ENCODE measurements at regions not wholly inside any gene's neighbourhood (a gene's known extent, or its start where the extent isn't known, plus 50 kb on each side); places are given as distances from the start of the nearest gene placed in this dataset.

DNA sequence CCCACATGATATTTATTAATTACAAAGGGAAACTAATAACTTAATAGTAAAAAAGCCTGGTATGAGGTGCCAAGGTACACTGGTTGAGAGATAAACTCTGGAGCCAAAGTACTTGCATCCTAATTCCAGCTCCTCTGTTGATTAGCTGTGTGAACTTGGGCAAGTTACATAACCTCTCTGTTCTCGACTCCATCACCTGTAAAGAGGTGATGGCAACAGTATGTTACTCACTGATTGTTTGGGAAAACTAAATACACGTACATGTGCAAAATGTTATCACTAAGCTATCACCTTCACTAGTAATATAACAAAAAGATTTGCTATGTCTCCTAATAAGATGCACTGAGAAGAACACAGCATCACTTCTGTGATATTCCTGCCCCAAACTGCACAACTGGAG is 206.4 kb downstream of the MEX3B start:
- ATAC-seq, result no peak
- 77 to 86% methylated on average over 2 of the region's 2 CpGs for whole genome bisulfite sequencing, 2 donors (ENCODE audit: low coverage in 1 of 2)

DNA sequence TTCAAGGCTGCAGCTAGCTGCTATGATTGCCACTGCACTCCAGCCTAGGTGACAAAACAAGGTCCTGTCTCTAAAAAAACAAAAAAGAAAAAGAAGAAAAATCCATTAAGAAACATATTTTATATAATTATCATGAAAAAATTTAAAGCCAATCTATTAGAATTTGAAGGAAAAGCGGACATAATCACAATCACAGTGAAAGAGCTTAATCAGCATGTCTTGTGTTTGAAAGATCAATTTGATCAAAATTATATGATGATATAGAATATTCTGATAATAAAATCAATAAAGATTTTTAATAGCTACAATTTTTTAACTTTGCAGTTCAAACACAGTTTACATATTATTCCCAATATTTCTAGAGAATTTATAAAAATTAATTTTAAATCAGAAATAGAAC is 210.1 kb downstream of the MEX3B start:
- no peak for ATAC-seq
- no peak overlapping the region for H3K4me3 ChIP-seq
- H3K9me3 ChIP-seq, result no peaks in the 10 kb centered on the region
- no peaks in the 10 kb centered on the region for H3K36me3 ChIP-seq
- H3K27ac ChIP-seq, result no peak overlapping the region
- no peaks in the 10 kb centered on the region for H3K27me3 ChIP-seq
- TF ChIP-seq POLR2AphosphoS5 (IDR thresholded peaks at IDR 0.05) (no peak), POLR2A (IDR thresholded peaks at IDR 0.05) (no peak), EP300 (IDR thresholded peaks at IDR 0.05) (no peak)
- TF ChIP-seq, protein P1, sequence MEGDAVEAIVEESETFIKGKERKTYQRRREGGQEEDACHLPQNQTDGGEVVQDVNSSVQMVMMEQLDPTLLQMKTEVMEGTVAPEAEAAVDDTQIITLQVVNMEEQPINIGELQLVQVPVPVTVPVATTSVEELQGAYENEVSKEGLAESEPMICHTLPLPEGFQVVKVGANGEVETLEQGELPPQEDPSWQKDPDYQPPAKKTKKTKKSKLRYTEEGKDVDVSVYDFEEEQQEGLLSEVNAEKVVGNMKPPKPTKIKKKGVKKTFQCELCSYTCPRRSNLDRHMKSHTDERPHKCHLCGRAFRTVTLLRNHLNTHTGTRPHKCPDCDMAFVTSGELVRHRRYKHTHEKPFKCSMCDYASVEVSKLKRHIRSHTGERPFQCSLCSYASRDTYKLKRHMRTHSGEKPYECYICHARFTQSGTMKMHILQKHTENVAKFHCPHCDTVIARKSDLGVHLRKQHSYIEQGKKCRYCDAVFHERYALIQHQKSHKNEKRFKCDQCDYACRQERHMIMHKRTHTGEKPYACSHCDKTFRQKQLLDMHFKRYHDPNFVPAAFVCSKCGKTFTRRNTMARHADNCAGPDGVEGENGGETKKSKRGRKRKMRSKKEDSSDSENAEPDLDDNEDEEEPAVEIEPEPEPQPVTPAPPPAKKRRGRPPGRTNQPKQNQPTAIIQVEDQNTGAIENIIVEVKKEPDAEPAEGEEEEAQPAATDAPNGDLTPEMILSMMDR (IDR thresholded peaks at IDR 0.05), result no peak
- 92 to 95% methylated on average over 1 of the region's 1 CpG for WGBS, 2 donors (ENCODE audit: low coverage in 1 of 2)
- no peaks in the 10 kb centered on the region for H3K4me1 ChIP-seq

More for the DNA sequence above, 206.4 kb downstream of the MEX3B start:
- H3K9me3 ChIP-seq, result no peaks in the 10 kb centered on the region
- H3K4me3 ChIP-seq, result no peak overlapping the region
- TF ChIP-seq POLR2A (IDR thresholded peaks at IDR 0.05), result no peak
- no peak for TF ChIP-seq EP300 (IDR thresholded peaks at IDR 0.05)
- TF ChIP-seq, protein P1 (IDR thresholded peaks at IDR 0.05), result no peak
- no peak for TF ChIP-seq POLR2AphosphoS5 (IDR thresholded peaks at IDR 0.05)
- H3K27me3 ChIP-seq, result no peaks in the 10 kb centered on the region
- H3K27ac ChIP-seq, result no peak overlapping the region
- H3K36me3 ChIP-seq, result no peaks in the 10 kb centered on the region
- no peaks in the 10 kb centered on the region for H3K4me1 ChIP-seq

DNA sequence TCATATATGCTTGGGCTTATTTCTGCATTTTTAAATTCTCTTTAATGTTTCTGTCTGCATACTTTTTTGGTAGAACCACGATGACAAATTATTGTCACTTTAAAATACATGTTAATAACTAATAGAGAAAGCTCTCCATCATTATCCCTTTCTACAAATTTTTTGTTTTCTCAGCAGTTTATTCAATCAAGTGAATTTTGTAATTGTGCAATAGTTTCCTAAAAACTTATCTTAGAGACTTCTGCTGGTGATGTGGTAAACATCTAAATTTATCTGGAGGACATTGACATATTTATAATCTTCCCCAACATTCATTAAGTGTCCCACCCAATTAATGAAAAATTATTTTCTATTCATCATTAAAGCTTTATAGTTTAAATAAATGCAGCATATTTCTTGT is 215.3 kb downstream of the MEX3B start:
- Histone ChIP-seq H3K27ac (no peak overlapping the region), H3K27me3 (no peaks in the 10 kb centered on the region), H3K4me1 (no peaks in the 10 kb centered on the region), H3K36me3 (no peaks in the 10 kb centered on the region), H3K4me3 (no peak overlapping the region), H3K9me3 (no peaks in the 10 kb centered on the region)
- 88 to 94% methylated on average over 1 of the region's 1 CpG for WGBS, 2 donors (ENCODE audit: low coverage in 1 of 2)
- TF ChIP-seq POLR2A (IDR thresholded peaks at IDR 0.05) (no peak), EP300 (IDR thresholded peaks at IDR 0.05) (no peak), POLR2AphosphoS5 (IDR thresholded peaks at IDR 0.05) (no peak)
- TF ChIP-seq, protein P1 (IDR thresholded peaks at IDR 0.05), result no peak
- ATAC-seq, result no peak

DNA sequence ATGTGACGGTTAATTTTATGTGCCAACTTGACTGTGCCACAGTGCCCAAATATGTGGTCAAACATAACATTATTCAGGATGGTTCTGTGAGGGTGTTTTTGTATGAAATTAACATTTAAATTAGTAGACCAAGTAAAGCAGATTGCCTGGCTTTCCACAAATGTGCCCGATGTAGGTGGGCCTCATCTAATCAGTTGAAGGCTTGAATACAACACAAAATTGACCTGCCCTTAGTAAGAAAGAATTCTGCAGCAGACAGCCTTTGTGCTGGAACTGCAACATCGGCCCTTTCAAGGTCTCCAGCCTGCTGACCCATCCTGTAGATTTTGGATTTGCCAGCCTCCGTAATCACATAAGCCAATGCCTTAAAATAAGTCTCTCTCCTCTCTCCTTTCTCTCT is 215.9 kb downstream of the MEX3B start:
- ATAC-seq, result no peak
- no peaks in the 10 kb centered on the region for H3K27me3 ChIP-seq
- H3K36me3 ChIP-seq, result no peaks in the 10 kb centered on the region
- 93 to 98% methylated on average over 4 of the region's 4 CpGs for WGBS, 2 donors (ENCODE audit: low coverage in 1 of 2)
- no peaks in the 10 kb centered on the region for H3K4me1 ChIP-seq
- TF ChIP-seq POLR2AphosphoS5 (IDR thresholded peaks at IDR 0.05), result no peak
- TF ChIP-seq, protein P1 (IDR thresholded peaks at IDR 0.05), result no peak
- no peaks in the 10 kb centered on the region for H3K9me3 ChIP-seq
- H3K27ac ChIP-seq, result no peak overlapping the region
- H3K4me3 ChIP-seq, result no peak overlapping the region

DNA sequence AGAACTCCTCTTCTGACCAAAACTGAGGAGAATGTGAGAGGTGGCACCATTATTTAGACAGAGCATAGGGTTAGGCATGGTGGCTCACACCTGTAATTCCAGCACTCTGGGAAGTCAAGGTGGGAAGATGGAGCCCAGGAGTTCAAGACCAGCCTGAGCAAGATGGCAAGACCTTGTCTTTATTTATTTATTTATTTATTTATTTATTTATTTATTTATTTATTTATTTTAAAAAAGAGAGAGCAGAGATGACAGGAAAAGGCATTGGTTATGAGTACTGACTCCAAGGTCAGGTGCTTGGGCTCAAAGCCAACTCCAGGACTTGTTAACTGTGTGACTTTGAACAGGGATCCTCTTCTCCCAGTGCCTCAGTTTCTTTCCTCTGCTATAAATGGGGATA is 217.7 kb downstream of the MEX3B start:
- Histone ChIP-seq H3K4me1 (no peaks in the 10 kb centered on the region), H3K27me3 (no peaks in the 10 kb centered on the region), H3K36me3 (no peaks in the 10 kb centered on the region), H3K4me3 (no peak overlapping the region), H3K27ac (no peak overlapping the region), H3K9me3 (no peaks in the 10 kb centered on the region)
- no peak for ATAC-seq
- TF ChIP-seq EP300 (IDR thresholded peaks at IDR 0.05) (no peak), POLR2AphosphoS5 (IDR thresholded peaks at IDR 0.05) (no peak)
- TF ChIP-seq, protein P1 (IDR thresholded peaks at IDR 0.05), result no peak

All from gastroesophageal sphincter (tissue), 4 donors.